Ureter (tissue), 1 donor: ENCODE measurements at regions not wholly inside any gene's neighbourhood (a gene's known extent, or its start where the extent isn't known, plus 50 kb on each side); places are given as distances from the start of the nearest gene placed in this dataset.

ENCODE experiments used
- DNase-seq: peaks from one replicate; pipeline ENCODE4 v3.0.0-alpha.2; 2020; ENCODE audit warnings: low spot score
- donor health status: DM: yes; HTN: yes; CAD: no.

- DNase-seq = no peak
Observed at GRCh38 chr6:44712353-44713111, 325.0 kb downstream of the CDC5L start.

- no peak for DNase-seq
Observed at GRCh38 chr6:44715188-44715587, 327.7 kb downstream of the CDC5L start.

GRCh38 chr6:44715925-44716324 is 328.4 kb downstream of the CDC5L start:
- no peak for DNase-seq

- no peak for DNase-seq
Observed at GRCh38 chr6:44717431-44717830, 329.9 kb downstream of the CDC5L start.

- no peak for DNase-seq
Observed at GRCh38 chr6:44721954-44722578, 334.6 kb downstream of the CDC5L start.

- no peak for DNase-seq
Observed at GRCh38 chr6:44722736-44723135, 335.2 kb downstream of the CDC5L start.

- no peak for DNase-seq
Observed at GRCh38 chr6:44723439-44724197, 336.1 kb downstream of the CDC5L start.

- DNase-seq = no peak
Observed at GRCh38 chr6:44725070-44725469, 337.6 kb downstream of the CDC5L start.

GRCh38 chr6:44727651-44728630 is 340.4 kb downstream of the CDC5L start:
- no peak for DNase-seq

- no peak for DNase-seq
Observed at GRCh38 chr6:44730771-44731391, 343.4 kb downstream of the CDC5L start.

- DNase-seq = no peak
Observed at GRCh38 chr6:44731485-44732095, 344.1 kb downstream of the CDC5L start.

GRCh38 chr6:44732243-44732642 is 344.7 kb downstream of the CDC5L start:
- no peak for DNase-seq

- DNase-seq = no peak
Observed at GRCh38 chr6:44733126-44733525, 345.6 kb downstream of the CDC5L start.

GRCh38 chr6:44733868-44734267 is 346.4 kb downstream of the CDC5L start:
- DNase-seq = no peak

- DNase-seq = no peak
Observed at GRCh38 chr6:44734886-44735629, 347.6 kb downstream of the CDC5L start.

- DNase-seq = no peak
Observed at GRCh38 chr6:44735630-44735963, 348.1 kb downstream of the CDC5L start.

- no peak for DNase-seq
Observed at GRCh38 chr6:44737341-44737740, 349.8 kb downstream of the CDC5L start.

GRCh38 chr6:44737829-44738528 is 350.5 kb downstream of the CDC5L start:
- DNase-seq = no peak

- DNase-seq = no peak
Observed at GRCh38 chr6:44738601-44739146, 351.2 kb downstream of the CDC5L start.
